ENCODE measurements at regions not wholly inside any gene's neighbourhood (a gene's known extent, or its start where the extent isn't known, plus 50 kb on each side); places are given as distances from the start of the nearest gene placed in this dataset.
A peak's percentile ranks its signal among the peaks of the same experiment; 100 is the strongest.

GRCh38 chr9:105148328-105149006 is 96.0 kb upstream of the SLC44A1 start:
- DNase-seq (ENCODE audit: low spot score) (no peak), ATAC-seq (ENCODE audit: low FRiP score) (no peak)
- no peak for TF ChIP-seq CTCF (IDR thresholded peaks at IDR 0.05)

DNA sequence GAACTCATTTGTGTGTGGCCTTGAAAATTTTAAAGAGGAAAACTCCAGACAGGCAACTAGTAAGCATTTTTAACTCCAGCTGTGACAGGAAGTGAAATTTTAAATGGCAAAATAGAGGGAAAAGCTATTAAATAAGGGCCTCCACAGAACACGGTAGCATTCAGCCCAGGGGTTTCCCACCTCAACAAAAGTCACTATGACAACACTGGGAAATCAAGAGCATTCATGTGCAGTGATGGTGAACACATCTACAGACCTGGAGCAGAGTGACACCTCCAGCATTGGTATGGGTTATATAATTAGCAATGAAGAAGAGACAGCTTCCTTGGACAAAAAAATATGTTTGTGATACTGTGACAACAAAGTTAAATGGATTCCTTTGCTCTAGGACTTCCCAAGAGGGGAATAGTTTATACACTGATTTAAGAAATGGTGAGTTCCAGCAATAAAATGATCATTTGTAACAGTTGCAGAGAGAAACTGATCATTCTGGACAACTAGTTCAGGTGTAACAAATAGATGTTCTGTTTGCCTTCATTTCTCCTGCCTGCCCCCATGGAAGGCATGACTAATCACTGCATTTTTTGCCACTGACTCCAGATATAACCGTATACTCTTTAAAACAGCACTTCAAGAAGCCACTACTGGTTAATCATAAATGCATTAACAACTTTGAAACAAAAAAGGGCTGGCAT is 93.3 kb upstream of the SLC44A1 start:
- no peak for DNase-seq (ENCODE audit: low spot score)
- no peak for ATAC-seq (ENCODE audit: low FRiP score)
- no peak for TF ChIP-seq CTCF (IDR thresholded peaks at IDR 0.05)

- ATAC-seq (ENCODE audit: low FRiP score) (no peak), DNase-seq (ENCODE audit: low spot score) (no peak)
- no peak for TF ChIP-seq CTCF (IDR thresholded peaks at IDR 0.05)
Observed at GRCh38 chr9:105151686-105151995, 92.8 kb upstream of the SLC44A1 start.

DNA sequence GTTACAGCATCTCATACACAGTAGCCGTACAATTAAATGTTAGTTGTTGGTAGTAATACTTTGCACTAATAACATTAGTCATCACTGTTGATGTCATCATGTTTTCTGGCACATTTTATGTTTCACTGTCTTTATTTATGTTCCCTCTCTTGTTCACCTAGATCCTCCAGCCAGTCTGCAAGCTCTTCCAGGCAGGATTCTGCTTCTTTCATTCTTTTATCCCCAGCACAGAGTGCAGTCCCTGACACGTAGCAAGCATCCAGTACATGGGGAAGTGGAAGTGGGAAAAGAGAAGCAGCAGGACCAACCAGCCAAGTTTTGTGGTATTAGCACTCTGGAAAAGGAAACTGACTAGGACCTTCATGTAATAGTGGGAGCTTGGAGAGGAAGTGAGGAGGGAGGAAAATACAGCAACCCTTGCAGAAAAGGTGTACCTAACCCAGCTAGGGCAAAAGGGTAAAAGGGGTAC is 89.7 kb upstream of the SLC44A1 start:
- no peak for DNase-seq (ENCODE audit: low spot score)
- peak; percentile 22 for ATAC-seq (ENCODE audit: low FRiP score)
- no peak for TF ChIP-seq CTCF (IDR thresholded peaks at IDR 0.05)

- TF ChIP-seq CTCF (IDR thresholded peaks at IDR 0.05) = no peak
- peak; percentile 67 for ATAC-seq (ENCODE audit: low FRiP score)
- no peak for DNase-seq (ENCODE audit: low spot score)
Observed at GRCh38 chr9:105157171-105157583, 87.3 kb upstream of the SLC44A1 start.

DNA sequence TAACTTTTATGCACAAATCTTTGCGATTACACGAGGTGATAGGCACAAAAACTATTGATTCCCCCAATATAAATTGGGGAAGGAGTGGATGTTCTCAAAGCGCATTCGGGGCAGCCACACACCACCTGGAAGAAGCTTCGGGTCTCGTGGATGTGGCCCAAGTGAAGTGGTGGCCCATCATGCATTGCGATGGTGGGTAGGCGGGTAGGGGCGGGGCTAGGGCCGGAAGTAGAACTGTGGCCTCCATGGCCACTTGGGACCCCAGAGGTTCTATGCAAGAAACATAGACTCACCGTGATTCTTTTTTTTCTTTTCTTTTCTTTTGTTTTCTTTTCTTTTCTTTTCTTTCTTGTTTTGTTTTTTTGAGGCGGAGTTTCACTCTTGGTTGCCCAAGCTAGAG is 86.4 kb upstream of the SLC44A1 start:
- no peak for TF ChIP-seq CTCF (IDR thresholded peaks at IDR 0.05)
- DNase-seq (ENCODE audit: low spot score) (no peak), ATAC-seq (ENCODE audit: low FRiP score) (no peak)

- DNase-seq (ENCODE audit: low spot score) = no peak
- no peak for TF ChIP-seq CTCF (IDR thresholded peaks at IDR 0.05)
- no peak for ATAC-seq (ENCODE audit: low FRiP score)
Observed at GRCh38 chr9:105158898-105159297, 85.6 kb upstream of the SLC44A1 start.
